Activated naive CD4-positive, alpha-beta T cell treated with anti-CD3 and anti-CD28 coated beads, Interleukin-2, amount 50 U/mL, for 24 hours (primary cell): ENCODE measurements at regions not wholly inside any gene's neighbourhood (a gene's known extent, or its start where the extent isn't known, plus 50 kb on each side); places are given as distances from the start of the nearest gene placed in this dataset.

ENCODE experiments used
- H3K27ac Mint-ChIP-seq: one replicate; pipeline ENCODE4 v1.8.0; 2021; ENCODE audit warnings: mild to moderate bottlenecking, mixed read lengths
- H3K27me3 Mint-ChIP-seq: one replicate; pipeline ENCODE4 v1.8.0; 2021; ENCODE audit warnings: mixed read lengths
- H3K36me3 Mint-ChIP-seq: one replicate; pipeline ENCODE4 v1.8.0; 2021; ENCODE audit warnings: mixed read lengths
- H3K4me1 Mint-ChIP-seq: one replicate; pipeline ENCODE4 v1.8.0; 2021; ENCODE audit warnings: mixed read lengths
- H3K4me3 Mint-ChIP-seq: one replicate; pipeline ENCODE4 v1.8.0; 2021; ENCODE audit warnings: mild to moderate bottlenecking, mixed read lengths
- H3K9me3 Mint-ChIP-seq: one replicate; pipeline ENCODE4 v1.8.0; 2021; ENCODE audit warnings: mixed read lengths

GRCh38 chr3:23676093-23676492, 129.7 kb upstream of the UBE2E1 start:
- Mint-ChIP-seq H3K27me3 (peaks cover 11% of the 10 kb centered on the region), H3K4me3 (no peak overlapping the region), H3K9me3 (no peaks in the 10 kb centered on the region), H3K27ac (no peak overlapping the region), H3K4me1 (no peaks in the 10 kb centered on the region), H3K36me3 (no peaks in the 10 kb centered on the region)

GRCh38 chr3:23682646-23683045, 123.1 kb upstream of the UBE2E1 start:
- H3K4me1 Mint-ChIP-seq: no peaks in the 10 kb centered on the region

GRCh38 chr3:23685541-23686258, 120.1 kb upstream of the UBE2E1 start:
- Mint-ChIP-seq H3K4me1 (no peaks in the 10 kb centered on the region), H3K27ac (no peak overlapping the region), H3K4me3 (no peak overlapping the region), H3K27me3 (no peaks in the 10 kb centered on the region), H3K36me3 (no peaks in the 10 kb centered on the region), H3K9me3 (peaks cover 7% of the 10 kb centered on the region)

More at GRCh38 chr3:23682646-23683045, 123.1 kb upstream of the UBE2E1 start:
- Mint-ChIP-seq H3K27me3 (no peaks in the 10 kb centered on the region), H3K27ac (no peak overlapping the region), H3K4me3 (no peak overlapping the region), H3K9me3 (no peaks in the 10 kb centered on the region), H3K36me3 (no peaks in the 10 kb centered on the region)

- Mint-ChIP-seq H3K9me3 (peaks cover 7% of the 10 kb centered on the region), H3K27ac (no peak overlapping the region), H3K27me3 (no peaks in the 10 kb centered on the region), H3K4me1 (peaks cover 4% of the 10 kb centered on the region), H3K36me3 (no peaks in the 10 kb centered on the region), H3K4me3 (no peak overlapping the region)
These were observed 119.2 kb upstream of the UBE2E1 start for GRCh38 chr3:23686519-23686918.

DNA sequence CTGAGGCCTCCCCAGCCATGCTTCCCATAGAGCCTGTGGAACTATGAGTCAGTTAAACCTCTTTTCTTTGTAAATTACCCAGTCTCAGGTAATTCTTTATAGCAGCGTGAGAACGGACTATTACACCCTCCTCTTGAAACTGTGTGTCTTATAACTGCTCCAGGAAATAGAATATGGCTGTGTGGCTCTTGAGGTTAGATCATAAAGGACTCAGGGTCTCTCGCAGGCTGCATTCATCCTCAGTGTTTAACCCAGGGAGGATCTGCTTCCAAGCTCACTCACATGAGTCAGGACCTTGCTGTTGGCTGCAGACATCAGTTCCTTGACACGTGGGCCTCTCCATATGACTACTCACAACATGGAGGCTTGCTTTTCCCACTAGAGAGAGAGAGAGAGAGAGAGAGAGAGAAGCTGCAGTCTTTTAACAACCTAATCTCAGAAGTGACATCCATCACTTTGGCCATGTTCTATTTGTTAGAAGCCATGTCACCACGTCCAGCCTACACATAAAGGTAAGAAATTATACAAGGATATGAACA, 114.3 kb upstream of the UBE2E1 start:
- Mint-ChIP-seq H3K27ac (no peak overlapping the region), H3K27me3 (no peaks in the 10 kb centered on the region), H3K36me3 (no peaks in the 10 kb centered on the region), H3K4me1 (peaks cover 4% of the 10 kb centered on the region), H3K9me3 (peaks cover 7% of the 10 kb centered on the region), H3K4me3 (no peak overlapping the region)

GRCh38 chr3:23696842-23697241, 108.9 kb upstream of the UBE2E1 start:
- H3K4me3 Mint-ChIP-seq: no peak overlapping the region
- H3K27me3 Mint-ChIP-seq: no peaks in the 10 kb centered on the region
- no peaks in the 10 kb centered on the region for H3K4me1 Mint-ChIP-seq
- no peaks in the 10 kb centered on the region for H3K9me3 Mint-ChIP-seq
- no peak overlapping the region for H3K27ac Mint-ChIP-seq
- no peaks in the 10 kb centered on the region for H3K36me3 Mint-ChIP-seq

DNA sequence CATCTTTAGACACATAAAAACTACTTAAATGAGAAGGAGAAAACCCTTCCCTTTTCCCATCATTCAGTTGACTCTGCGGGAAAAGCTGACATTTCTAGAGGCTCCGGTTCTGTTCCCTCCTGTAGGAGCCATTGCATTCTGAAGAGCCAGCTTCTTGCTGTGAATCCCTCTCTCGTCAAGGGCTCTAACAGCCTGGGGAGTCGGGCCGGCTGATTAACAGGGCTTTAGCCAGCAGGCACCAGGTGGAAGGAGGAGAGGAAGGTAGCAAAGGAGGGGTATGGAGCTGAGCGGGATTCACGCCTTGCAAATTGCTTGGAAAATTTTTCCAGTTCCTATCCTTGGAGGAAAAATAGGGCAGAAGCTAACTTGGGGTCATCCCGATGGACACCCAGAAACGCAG, 108.3 kb upstream of the UBE2E1 start:
- no peaks in the 10 kb centered on the region for H3K9me3 Mint-ChIP-seq
- no peak overlapping the region for H3K27ac Mint-ChIP-seq
- no peaks in the 10 kb centered on the region for H3K36me3 Mint-ChIP-seq
- no peaks in the 10 kb centered on the region for H3K4me1 Mint-ChIP-seq
- H3K27me3 Mint-ChIP-seq: no peaks in the 10 kb centered on the region
- no peak overlapping the region for H3K4me3 Mint-ChIP-seq

- Mint-ChIP-seq H3K9me3 (no peaks in the 10 kb centered on the region), H3K27ac (no peak overlapping the region), H3K4me3 (no peak overlapping the region), H3K4me1 (no peaks in the 10 kb centered on the region), H3K27me3 (no peaks in the 10 kb centered on the region), H3K36me3 (no peaks in the 10 kb centered on the region)
These were observed 107.0 kb upstream of the UBE2E1 start for GRCh38 chr3:23698652-23699313.

GRCh38 chr3:23700616-23701015, 105.1 kb upstream of the UBE2E1 start:
- Mint-ChIP-seq H3K36me3 (no peaks in the 10 kb centered on the region), H3K4me3 (no peak overlapping the region), H3K9me3 (no peaks in the 10 kb centered on the region), H3K27ac (no peak overlapping the region), H3K27me3 (no peaks in the 10 kb centered on the region), H3K4me1 (no peaks in the 10 kb centered on the region)

- Mint-ChIP-seq H3K27ac (no peak overlapping the region), H3K36me3 (no peaks in the 10 kb centered on the region), H3K27me3 (no peaks in the 10 kb centered on the region), H3K4me1 (no peaks in the 10 kb centered on the region), H3K4me3 (no peak overlapping the region), H3K9me3 (no peaks in the 10 kb centered on the region)
These were observed 103.8 kb upstream of the UBE2E1 start for GRCh38 chr3:23701716-23702597.

GRCh38 chr3:23704298-23704697, 101.5 kb upstream of the UBE2E1 start:
- Mint-ChIP-seq H3K4me3 (no peak overlapping the region), H3K4me1 (no peaks in the 10 kb centered on the region), H3K36me3 (no peaks in the 10 kb centered on the region), H3K27ac (no peak overlapping the region), H3K9me3 (no peaks in the 10 kb centered on the region), H3K27me3 (no peaks in the 10 kb centered on the region)

DNA sequence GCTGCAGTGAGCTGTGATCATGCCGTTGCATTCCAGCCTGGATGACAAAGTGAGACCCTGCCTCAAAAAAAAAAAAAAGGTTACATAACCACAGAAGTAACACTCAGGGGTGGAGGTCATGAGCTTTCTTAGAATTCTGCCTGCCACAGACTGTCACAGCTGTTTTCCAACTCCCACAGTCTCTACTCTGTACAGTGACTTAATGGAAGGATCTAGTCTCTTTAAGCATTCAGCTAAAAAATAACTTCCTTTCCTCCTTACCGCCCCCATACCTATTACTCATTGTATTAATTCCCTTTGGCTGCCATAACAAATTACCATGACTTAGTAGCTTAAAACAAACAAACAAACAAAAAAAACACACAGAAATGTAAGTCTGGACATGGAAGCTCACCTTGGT, 99.6 kb upstream of the UBE2E1 start:
- Mint-ChIP-seq H3K4me3 (no peak overlapping the region), H3K27ac (no peak overlapping the region), H3K36me3 (no peaks in the 10 kb centered on the region), H3K4me1 (no peaks in the 10 kb centered on the region), H3K9me3 (no peaks in the 10 kb centered on the region), H3K27me3 (no peaks in the 10 kb centered on the region)

GRCh38 chr3:23709987-23710386, 95.8 kb upstream of the UBE2E1 start:
- H3K27ac Mint-ChIP-seq: no peak overlapping the region
- H3K27me3 Mint-ChIP-seq: no peaks in the 10 kb centered on the region
- no peaks in the 10 kb centered on the region for H3K4me1 Mint-ChIP-seq
- no peaks in the 10 kb centered on the region for H3K36me3 Mint-ChIP-seq
- no peak overlapping the region for H3K4me3 Mint-ChIP-seq
- no peaks in the 10 kb centered on the region for H3K9me3 Mint-ChIP-seq

DNA sequence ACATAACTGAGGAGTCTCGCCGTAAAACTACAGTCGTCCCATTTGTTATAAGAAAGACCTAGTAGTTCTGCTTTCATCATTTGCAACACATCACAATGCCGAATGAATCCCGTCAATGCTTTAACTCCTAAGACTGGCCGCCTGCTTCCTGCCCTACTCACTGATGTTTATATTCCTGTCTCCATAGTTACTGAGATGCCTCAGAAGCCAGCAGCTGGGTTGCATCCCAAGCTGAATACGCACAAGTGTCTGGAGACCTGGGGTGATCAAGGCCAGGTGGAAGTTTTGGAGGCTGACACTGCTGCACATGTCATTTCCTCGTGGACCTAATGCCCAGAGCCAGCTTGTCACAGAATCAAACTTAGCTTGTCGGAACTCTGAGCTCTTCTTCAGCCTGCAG, 95.2 kb upstream of the UBE2E1 start:
- Mint-ChIP-seq H3K36me3 (no peaks in the 10 kb centered on the region), H3K9me3 (peaks cover 2% of the 10 kb centered on the region), H3K27ac (no peak overlapping the region), H3K27me3 (no peaks in the 10 kb centered on the region), H3K4me3 (no peak overlapping the region), H3K4me1 (no peaks in the 10 kb centered on the region)

DNA sequence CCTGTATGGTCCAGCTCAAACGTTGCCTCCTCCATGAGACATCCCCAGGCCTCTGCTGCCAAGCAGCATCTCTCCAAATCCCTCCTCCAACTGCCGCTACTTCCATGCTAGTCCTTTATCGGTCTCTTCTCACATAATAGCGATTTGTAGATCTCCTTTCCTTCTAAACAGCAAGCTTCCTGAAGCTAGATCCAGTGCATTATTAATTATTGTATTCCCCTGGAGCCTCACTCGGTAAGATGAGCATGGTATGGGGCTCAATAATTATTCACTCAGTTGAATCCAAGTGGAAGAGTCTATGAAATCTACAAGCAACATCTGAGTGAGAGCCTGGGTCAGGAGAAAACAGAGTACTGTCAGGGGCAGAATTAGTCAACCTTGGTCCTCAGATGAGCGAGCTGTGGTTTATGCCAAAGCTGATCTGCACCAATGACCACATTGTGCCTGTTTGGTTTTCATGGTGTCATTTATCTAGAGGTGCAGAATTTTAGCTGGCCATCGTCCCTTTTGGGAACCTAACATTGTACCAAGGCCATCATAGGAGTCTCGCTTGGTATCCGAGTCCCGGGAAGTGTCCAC, 93.8 kb upstream of the UBE2E1 start:
- H3K4me1 Mint-ChIP-seq: no peaks in the 10 kb centered on the region
- peaks cover 9% of the 10 kb centered on the region for H3K9me3 Mint-ChIP-seq
- H3K36me3 Mint-ChIP-seq: no peaks in the 10 kb centered on the region
- H3K27me3 Mint-ChIP-seq: peaks cover 2% of the 10 kb centered on the region
- H3K4me3 Mint-ChIP-seq: no peak overlapping the region
- H3K27ac Mint-ChIP-seq: no peak overlapping the region
